ENCODE measurements at regions not wholly inside any gene's neighbourhood (a gene's known extent, or its start where the extent isn't known, plus 50 kb on each side); places are given as distances from the start of the nearest gene placed in this dataset.

GRCh38 chr11:92443199-92443598 is 218.6 kb downstream of the FAT3 start:
- Histone ChIP-seq H3K27ac (ENCODE audit: low read depth in 1 of 2, low read length in 2 of 2) (no peak overlapping the region), H3K36me3 (ENCODE audit: control insufficient read depth in 4 of 4, insufficient read depth in 3 of 4, low read depth in 1 of 4, low read length in 3 of 4) (no peaks in the 10 kb centered on the region), H3K9me3 (ENCODE audit: control insufficient read depth in 4 of 4, low read length in 3 of 4) (no peaks in the 10 kb centered on the region), H3K27me3 (ENCODE audit: control insufficient read depth in 4 of 4, insufficient read depth in 4 of 4, low read length in 3 of 4) (no peaks in the 10 kb centered on the region), H3K9ac (ENCODE audit: low read depth in 1 of 2, low read length in 2 of 2) (no peak overlapping the region), H3K4me3 (ENCODE audit: low read depth in 1 of 3, low read length in 3 of 3) (no peak overlapping the region), H3K4me1 (ENCODE audit: control insufficient read depth in 4 of 4, insufficient read depth in 4 of 4, low read length in 3 of 4) (no peaks in the 10 kb centered on the region)
- TF ChIP-seq SP1 (IDR thresholded peaks at IDR 0.05) (no peak), FOXA1 (IDR thresholded peaks at IDR 0.05) (no peak), HNF4G (IDR thresholded peaks at IDR 0.05) (no peak), RAD21 (IDR thresholded peaks at IDR 0.05) (no peak), CTCF (IDR thresholded peaks at IDR 0.05; ENCODE audit: low read depth, low read length, missing input control) (no peak), ZBTB33 (IDR thresholded peaks at IDR 0.05) (no peak), EGR1 (IDR thresholded peaks at IDR 0.05; ENCODE audit: low read depth in 2 of 2) (no peak), ATF3 (IDR thresholded peaks at IDR 0.05) (no peak), JUND (IDR thresholded peaks at IDR 0.05) (no peak), FOXA2 (IDR thresholded peaks at IDR 0.05) (no peak), YY1 (IDR thresholded peaks at IDR 0.05) (no peak), MAX (IDR thresholded peaks at IDR 0.05) (no peak), GABPA (IDR thresholded peaks at IDR 0.05 in 1 of 2, conservative IDR thresholded peaks at IDR 0.05 in 1 of 2) (no peak), RXRA (IDR thresholded peaks at IDR 0.05) (no peak), NR2F2 (IDR thresholded peaks at IDR 0.05) (no peak), REST (IDR thresholded peaks at IDR 0.05) (no peak), TAF1 (conservative IDR thresholded peaks at IDR 0.05) (no peak), HNF4A (conservative IDR thresholded peaks at IDR 0.05) (no peak)
- DNase-seq (ENCODE audit: low spot score), result no peak
- WGBS, result 84% methylated on average over 2 of the region's 2 CpGs

Measured in liver (tissue), 8 donors.